Peyer's patch (tissue), 4 donors: ENCODE measurements at regions not wholly inside any gene's neighbourhood (a gene's known extent, or its start where the extent isn't known, plus 50 kb on each side); places are given as distances from the start of the nearest gene placed in this dataset.

ENCODE experiments used
- CTCF ChIP-seq, 6 experiments: fragments of 450-650 bp in 4 of 6; fragments of 200-600 bp in 2 of 6; sonication (generic) in 1 of 6; IDR thresholded peaks; one replicate each; pipeline ENCODE4 v1.5.1; 2017 to 2019; ENCODE audit warnings: antibody characterized with exemption in 6 of 6, mild to moderate bottlenecking in 3 of 6, moderate library complexity in 1 of 6
- POLR2A ChIP-seq, 2 donors: fragments of 450-650 bp; IDR thresholded peaks; one replicate each; pipeline ENCODE4 v1.5.1; 2017; ENCODE audit warnings: antibody characterized with exemption in 2 of 2, mild to moderate bottlenecking in 2 of 2, moderate library complexity in 2 of 2

GRCh38 chr1:96978901-96979300 lies 257.3 kb downstream of the PTBP2 start:
- TF ChIP-seq CTCF (IDR thresholded peaks at IDR 0.05) = no peak
- TF ChIP-seq POLR2A (IDR thresholded peaks at IDR 0.05) = no peak
